GM18907 (cell line): ENCODE measurements at regions not wholly inside any gene's neighbourhood (a gene's known extent, or its start where the extent isn't known, plus 50 kb on each side); places are given as distances from the start of the nearest gene placed in this dataset.

Experiments
- ATAC-seq: cut with Tn5 transposase; IDR thresholded peaks from one replicate; pipeline ENCODE4 v1.9.1; 2021; ENCODE audit warnings: mild to moderate bottlenecking, moderate library complexity; ENCODE audit not compliant: unreplicated experiment

DNA sequence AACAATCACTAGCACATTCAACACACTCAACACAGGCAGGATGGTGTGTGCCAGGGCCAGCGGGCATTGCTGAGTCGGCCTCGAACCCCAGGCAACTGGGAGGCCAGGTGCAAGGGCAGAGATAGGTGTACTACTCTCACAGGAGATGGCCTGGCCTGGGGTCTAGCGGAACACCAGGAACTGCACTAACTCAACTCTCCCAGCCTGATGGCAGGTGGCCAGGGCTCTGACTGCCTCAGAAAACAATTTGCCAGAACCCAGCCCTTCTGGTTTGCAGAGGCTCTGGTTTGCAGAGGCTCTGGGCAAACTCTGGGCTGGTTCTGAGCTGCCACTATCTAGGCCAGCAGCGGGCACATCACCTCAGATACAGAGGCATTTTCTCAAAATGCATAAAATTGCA is 229.2 kb upstream of the CHRNA7 start:
- ATAC-seq: no peak

DNA sequence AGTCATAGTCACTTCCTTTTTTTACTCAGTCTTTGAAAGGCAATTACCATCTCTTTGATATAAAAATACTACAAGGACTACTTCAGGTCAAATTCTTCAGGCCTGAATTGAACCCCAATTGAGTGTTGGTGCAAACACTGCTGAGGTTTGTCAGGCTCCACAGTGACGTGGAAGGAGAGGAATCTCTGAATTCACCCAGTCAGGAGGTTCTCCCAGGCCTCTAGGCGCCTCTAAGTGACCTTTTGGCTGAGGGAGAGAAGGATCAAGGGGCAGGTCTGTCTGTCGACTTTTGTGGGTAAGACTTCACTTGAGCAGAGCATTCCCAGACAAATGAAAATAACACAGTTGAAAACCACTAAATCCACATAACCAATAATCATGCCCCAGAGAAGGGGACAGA is 227.6 kb upstream of the CHRNA7 start:
- ATAC-seq: no peak

DNA sequence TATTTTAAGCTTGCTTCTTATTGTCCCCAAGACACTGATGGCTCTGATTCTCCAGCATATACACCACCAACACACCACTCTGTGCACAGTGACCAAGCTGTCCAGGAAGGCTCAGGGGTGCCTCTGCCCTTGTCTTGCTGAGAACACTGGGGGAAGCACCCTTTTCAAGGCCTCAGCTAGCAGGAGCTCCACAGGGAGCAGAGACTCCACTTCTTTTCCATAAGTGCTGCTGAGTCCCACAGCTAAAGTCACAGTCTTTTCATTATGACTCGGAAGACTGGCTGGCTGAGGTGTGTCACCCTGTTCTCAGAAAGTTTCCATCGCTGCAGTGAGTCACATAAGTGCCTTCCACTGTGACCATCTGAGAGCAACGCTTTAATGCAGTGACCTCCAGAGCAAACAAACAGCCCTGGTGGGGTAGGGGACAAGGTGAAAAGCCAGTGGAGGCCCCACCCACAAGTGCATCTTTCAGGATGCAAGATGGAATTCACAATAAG is 226.9 kb upstream of the CHRNA7 start:
- no peak for ATAC-seq

GRCh38 chr15:31805090-31805662 is 225.1 kb upstream of the CHRNA7 start:
- ATAC-seq: no peak

DNA sequence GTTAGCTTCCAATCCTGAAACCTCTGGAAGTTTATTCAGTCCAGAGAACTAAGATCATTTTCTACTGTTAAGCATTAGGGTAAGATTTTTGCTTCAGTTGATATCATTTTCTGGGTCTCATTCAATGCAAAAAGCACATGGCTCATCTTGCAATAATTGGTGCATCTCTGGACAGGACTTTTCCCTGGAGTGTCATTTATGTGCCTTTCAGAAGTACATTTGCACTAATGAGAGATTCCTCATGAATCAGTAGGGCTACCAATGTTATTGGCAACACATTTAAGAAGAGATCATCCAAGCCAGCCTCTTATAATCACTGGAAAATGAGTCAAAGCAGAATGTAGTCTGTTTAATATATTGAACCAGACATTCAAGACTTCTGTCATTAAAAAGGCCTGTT is 224.2 kb upstream of the CHRNA7 start:
- ATAC-seq: no peak

GRCh38 chr15:31811641-31812040 is 218.7 kb upstream of the CHRNA7 start:
- ATAC-seq: no peak

GRCh38 chr15:31814082-31814481 is 216.2 kb upstream of the CHRNA7 start:
- no peak for ATAC-seq

DNA sequence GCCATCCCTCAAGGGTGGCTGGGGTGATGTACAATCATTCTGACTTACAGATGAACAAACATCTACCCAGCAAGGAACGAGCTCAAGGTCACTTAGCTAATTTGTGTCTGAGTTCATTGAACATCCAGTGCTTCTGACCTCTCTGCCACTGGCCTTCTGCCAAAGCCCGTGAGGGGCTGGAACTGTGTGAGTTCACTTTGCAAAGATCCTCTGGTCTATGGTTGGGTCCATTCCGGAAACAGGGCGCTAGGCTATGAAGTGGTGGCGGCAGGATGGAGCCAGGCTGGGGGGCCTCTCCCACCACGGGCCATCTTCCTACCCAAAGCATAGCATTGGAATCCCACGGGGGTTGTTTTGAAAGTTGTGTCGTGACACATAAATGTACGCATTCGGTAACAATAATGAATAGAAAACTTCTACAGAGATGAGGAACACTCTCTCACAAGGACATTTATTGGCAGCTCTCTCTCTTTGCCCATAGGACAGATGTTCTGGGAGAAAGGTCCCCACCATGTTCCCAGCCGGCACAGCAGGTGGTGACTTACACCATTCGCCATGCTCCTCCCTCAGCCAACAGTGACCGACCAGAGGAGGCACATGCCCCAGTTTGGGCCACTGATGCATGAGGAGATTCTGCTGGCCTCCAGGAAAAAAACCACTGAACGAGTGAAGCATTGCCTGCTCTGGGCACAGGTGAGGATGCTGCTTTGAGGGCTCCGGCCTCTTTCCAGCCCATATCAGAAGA is 214.7 kb upstream of the CHRNA7 start:
- no peak for ATAC-seq

DNA sequence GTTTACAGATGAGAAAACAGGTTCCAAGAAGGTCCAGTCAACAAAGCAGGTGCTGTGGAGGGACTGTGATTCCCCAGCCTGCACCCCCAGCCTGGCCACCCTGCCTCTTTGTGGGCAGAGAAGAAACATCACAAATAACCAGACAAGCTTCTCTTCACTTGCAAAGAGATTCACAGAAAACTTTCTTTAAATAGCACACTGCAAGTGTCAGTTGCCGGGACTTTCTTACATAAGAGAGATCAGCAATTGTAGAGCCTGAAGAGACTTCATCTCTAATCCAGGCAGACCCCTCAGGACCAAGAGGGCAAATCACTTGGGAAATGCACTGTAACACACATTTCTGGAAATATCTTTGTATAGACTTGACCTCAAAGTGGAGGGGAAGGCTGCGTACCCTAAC is 207.9 kb upstream of the CHRNA7 start:
- ATAC-seq: no peak

DNA sequence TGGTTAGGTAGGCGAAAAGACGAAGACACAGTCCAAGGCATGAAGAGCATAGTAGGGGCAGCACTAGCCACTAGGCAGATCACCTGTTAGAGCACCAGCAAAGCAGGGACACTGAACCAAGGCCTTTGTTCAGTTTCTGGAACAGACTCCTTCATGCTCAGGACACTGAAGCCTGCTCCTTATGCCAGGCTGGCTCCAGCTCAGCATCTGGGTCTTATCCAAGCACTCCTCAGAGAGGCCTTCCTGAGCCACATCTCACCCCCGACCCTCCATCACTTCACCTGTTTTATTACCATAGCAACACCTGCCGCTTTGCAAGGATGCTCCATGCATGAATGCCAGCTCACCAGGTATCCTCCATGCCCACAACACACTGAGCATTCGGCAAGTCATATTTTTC is 206.3 kb upstream of the CHRNA7 start:
- ATAC-seq: no peak

DNA sequence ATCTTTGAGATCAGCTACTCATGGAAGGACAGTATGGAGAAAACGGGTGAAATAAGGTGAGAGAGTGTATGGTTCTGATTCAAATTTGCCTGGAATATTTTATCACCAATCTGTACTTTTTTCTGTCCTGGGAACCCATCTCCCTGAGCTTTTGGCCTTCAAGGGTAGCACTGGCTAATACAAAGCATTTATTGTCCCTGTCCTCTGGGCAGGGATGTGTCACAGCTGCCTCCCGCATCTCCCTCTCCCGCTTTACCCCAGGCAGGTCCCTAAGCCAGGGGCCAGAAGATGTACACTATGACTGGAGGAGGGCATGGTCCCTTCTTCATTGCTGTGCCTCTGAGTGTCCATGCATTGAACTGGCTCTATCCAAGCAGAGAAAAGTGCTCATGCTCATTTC is 201.7 kb upstream of the CHRNA7 start:
- no peak for ATAC-seq

DNA sequence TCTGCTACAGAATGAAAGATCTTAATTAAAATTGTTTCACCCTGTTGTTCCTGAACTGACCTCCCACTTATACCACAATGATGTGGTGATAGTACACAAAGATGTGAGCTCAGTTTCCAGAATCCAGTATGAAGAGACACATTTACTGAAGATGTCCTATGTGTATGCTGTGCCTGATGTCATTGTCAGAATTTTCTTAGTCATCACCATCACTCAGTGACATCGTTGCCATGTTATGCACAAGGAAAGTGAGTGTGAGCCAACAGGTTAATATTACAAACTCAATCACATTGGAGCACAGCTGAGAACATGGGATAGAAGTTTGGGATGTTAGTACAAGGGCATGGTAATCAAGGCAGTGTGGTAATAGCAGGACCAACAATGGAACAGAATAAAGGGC is 199.7 kb upstream of the CHRNA7 start:
- no peak for ATAC-seq

- ATAC-seq: no peak
Measured at GRCh38 chr15:31831596-31831995, 198.7 kb upstream of the CHRNA7 start.

DNA sequence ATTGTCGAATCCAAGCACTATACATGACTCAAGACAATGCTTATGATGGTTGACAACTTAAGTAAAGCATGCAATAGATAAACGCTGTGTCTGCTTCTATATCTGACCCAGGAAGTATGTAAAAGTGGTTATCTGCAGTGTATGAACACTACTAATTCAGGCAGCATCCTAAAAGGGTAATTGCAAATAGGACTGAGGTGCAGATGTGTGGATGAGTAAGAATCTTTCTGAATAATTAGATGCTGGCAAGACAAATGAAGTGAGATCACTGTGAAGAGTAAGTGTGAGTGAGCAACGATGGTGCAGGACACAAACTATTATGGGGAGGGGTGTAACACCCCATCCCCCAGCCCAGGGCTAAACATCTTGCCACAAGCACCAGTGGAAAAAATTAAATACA is 195.7 kb upstream of the CHRNA7 start:
- no peak for ATAC-seq

- no peak for ATAC-seq
Measured at GRCh38 chr15:31839388-31839787, 190.9 kb upstream of the CHRNA7 start.

- ATAC-seq: no peak
Measured at GRCh38 chr15:31840849-31841476, 189.4 kb upstream of the CHRNA7 start.

DNA sequence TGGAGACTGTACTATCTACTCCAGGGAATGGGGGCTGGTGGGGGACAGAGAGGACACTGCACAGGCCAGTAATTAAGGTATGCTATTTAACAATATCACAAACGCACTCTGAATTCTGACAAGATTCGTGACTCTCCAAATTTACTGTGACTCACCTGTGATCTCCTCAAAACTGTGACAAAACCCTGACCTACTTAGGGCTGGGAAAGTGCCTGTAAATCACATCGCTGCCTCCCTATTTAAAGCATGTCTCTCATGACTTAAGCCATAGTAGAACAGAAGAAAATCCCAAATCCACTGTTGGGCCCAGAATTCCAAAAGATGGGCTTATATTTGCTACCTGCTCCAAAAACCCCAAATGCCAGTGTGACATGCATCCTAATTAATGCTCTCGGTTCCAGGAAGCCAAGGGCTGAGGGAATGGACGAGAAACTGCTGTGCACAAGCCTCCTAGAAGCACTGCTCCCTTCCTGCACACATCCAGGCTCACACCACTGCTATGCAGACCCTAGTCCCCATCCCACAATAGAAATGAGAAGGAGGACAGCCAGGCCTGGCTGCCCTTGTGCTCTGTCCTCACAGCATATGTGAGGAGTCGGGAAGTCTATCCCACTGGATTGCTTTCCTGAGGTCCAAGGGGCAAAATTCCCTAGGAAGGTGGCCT is 187.7 kb upstream of the CHRNA7 start:
- ATAC-seq: no peak

- ATAC-seq: no peak
Measured at GRCh38 chr15:31843426-31844055, 186.8 kb upstream of the CHRNA7 start.

DNA sequence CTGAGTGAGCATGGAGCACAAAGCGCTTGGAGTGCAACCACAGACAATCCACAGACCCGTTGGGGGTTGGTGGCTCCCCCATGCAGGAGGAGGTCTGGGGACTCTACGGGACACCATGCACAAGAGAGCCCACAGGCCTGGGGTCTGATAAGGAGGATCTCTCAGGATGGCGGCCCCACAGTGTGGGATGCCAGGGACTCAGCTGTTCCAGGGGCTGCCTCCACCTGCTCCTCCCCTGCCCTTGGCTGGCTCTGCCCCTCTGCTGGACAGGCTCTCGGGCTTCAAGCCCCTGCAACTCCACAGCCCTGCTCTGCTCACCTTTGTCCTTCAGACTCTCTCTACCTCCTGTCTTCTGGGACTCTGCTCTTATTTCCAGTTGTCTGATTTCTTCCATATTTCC is 184.5 kb upstream of the CHRNA7 start:
- ATAC-seq: no peak

DNA sequence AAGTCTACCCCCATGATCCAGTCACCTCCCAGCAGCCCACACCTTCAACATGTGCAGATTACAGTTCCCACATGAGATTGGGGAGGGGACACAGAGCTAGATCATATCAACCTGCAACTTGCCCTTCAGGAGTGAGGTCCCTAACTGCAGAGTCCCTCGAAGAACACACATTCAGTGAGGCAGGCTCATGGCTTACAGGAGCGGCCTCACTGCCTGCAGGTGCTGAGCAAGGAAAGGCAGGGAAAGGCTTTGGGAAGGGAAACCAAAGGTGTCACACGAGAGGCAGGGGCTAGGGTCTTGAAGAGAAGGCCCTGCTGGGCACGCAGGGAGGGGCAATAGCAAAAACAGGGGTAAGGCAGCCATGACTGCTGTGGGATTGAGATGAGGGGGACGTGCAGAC is 182.4 kb upstream of the CHRNA7 start:
- ATAC-seq: no peak

DNA sequence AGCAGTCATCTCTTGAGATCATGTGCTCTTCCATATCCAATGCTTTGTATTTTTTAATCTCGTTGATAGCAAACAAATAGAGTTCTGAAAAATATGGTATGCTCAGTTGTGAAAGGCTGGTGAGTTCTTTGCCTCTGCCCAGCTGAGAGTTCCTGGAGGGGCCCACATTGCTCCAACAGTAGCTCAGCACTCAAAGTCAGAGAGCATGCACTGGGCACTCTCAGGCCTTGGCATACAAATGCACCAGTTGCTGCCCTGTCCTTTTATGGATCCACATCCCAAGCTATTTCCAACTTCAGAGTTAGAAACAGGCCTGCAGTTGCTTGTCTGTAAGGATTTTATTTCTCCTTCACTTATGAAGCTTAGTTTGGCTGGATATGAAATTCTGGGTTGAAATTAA is 181.7 kb upstream of the CHRNA7 start:
- ATAC-seq: no peak
